Vagina (tissue), 2 donors: ENCODE measurements at regions not wholly inside any gene's neighbourhood (a gene's known extent, or its start where the extent isn't known, plus 50 kb on each side); places are given as distances from the start of the nearest gene placed in this dataset.

Source experiments
- CTCF ChIP-seq, 3 experiments: fragments of 450-650 bp in 2 of 3; fragments of 200-600 bp in 1 of 3; sonication (generic) in 1 of 3; IDR thresholded peaks; one replicate each; pipeline ENCODE4 v1.5.1; 2017 to 2019; ENCODE audit warnings: antibody characterized with exemption in 3 of 3, mild to moderate bottlenecking in 2 of 3, moderate library complexity in 2 of 3
- POLR2A ChIP-seq, 2 donors: fragments of 450-650 bp; IDR thresholded peaks; one replicate each; pipeline ENCODE4 v1.6.1; 2017; ENCODE audit warnings: antibody characterized with exemption in 2 of 2, mild to moderate bottlenecking in 2 of 2, moderate library complexity in 2 of 2
- POLR2AphosphoS5 ChIP-seq, 2 donors: sonication (generic); formaldehyde crosslinking; IDR thresholded peaks; one replicate each; pipeline ENCODE4 v1.9.0; 2017; ENCODE audit warnings: antibody characterized with exemption in 2 of 2, mild to moderate bottlenecking in 2 of 2, low read depth in 1 of 2; ENCODE audit not compliant: insufficient read depth in 1 of 2

- TF ChIP-seq CTCF (IDR thresholded peaks at IDR 0.05) (no peak), POLR2AphosphoS5 (IDR thresholded peaks at IDR 0.05; ENCODE audit: insufficient read depth in 1 of 2, low read depth in 1 of 2) (no peak), POLR2A (IDR thresholded peaks at IDR 0.05) (no peak)
Measured at GRCh38 chr1:228983231-228983660, 248.0 kb downstream of the RHOU start.
